ENCODE measurements at regions not wholly inside any gene's neighbourhood (a gene's known extent, or its start where the extent isn't known, plus 50 kb on each side); places are given as distances from the start of the nearest gene placed in this dataset.

GRCh38 chr4:157880761-157881160 lies 292.1 kb downstream of the GASK1B start:
- TF ChIP-seq, protein P1, sequence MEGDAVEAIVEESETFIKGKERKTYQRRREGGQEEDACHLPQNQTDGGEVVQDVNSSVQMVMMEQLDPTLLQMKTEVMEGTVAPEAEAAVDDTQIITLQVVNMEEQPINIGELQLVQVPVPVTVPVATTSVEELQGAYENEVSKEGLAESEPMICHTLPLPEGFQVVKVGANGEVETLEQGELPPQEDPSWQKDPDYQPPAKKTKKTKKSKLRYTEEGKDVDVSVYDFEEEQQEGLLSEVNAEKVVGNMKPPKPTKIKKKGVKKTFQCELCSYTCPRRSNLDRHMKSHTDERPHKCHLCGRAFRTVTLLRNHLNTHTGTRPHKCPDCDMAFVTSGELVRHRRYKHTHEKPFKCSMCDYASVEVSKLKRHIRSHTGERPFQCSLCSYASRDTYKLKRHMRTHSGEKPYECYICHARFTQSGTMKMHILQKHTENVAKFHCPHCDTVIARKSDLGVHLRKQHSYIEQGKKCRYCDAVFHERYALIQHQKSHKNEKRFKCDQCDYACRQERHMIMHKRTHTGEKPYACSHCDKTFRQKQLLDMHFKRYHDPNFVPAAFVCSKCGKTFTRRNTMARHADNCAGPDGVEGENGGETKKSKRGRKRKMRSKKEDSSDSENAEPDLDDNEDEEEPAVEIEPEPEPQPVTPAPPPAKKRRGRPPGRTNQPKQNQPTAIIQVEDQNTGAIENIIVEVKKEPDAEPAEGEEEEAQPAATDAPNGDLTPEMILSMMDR (IDR thresholded peaks at IDR 0.05; ENCODE audit: control extremely low read depth, extremely low read depth, low read depth, missing control alignments) = no peak
- POLR2A ChIA-PET = no interaction called here
- CTCF ChIA-PET = no interaction called here
- no peak for DNase-seq (ENCODE audit: extremely low spot score)

DNA sequence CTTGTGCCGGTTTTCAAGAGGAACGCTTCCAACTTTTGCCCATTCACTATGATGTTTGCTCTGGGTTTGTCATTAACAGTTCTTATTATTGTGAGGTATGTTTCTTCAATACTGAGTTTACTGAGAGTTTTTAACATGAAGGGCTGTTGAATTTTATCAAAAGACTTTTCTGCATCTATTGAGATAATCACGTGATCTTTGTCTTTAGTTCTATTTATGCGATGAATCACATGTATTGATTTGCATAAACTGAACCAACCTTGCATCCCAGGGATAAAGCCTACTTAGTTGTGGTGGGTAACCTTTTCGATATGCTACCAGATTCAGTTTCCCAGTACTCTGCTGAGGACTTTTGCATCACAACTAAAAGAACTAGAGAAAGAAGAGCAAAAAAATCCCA lies 318.0 kb downstream of the GASK1B start:
- no peak for DNase-seq (ENCODE audit: extremely low spot score)
- TF ChIP-seq, protein P1 (IDR thresholded peaks at IDR 0.05; ENCODE audit: control extremely low read depth, extremely low read depth, low read depth, missing control alignments) = no peak
- CTCF ChIA-PET = no interaction called here
- POLR2A ChIA-PET = no interaction called here

GRCh38 chr4:157840648-157841047 lies 332.2 kb downstream of the GASK1B start:
- no peak for DNase-seq (ENCODE audit: extremely low spot score)
- TF ChIP-seq, protein P1 (IDR thresholded peaks at IDR 0.05; ENCODE audit: control extremely low read depth, extremely low read depth, low read depth, missing control alignments) = no peak
- ChIA-PET POLR2A (no interaction called here), CTCF (no interaction called here)

- ChIA-PET POLR2A (no interaction called here), CTCF (no interaction called here)
- DNase-seq (ENCODE audit: extremely low spot score) = no peak
- TF ChIP-seq, protein P1 (IDR thresholded peaks at IDR 0.05; ENCODE audit: control extremely low read depth, extremely low read depth, low read depth, missing control alignments) = no peak
Measured at GRCh38 chr4:157840034-157840433, 332.8 kb downstream of the GASK1B start.

DNA sequence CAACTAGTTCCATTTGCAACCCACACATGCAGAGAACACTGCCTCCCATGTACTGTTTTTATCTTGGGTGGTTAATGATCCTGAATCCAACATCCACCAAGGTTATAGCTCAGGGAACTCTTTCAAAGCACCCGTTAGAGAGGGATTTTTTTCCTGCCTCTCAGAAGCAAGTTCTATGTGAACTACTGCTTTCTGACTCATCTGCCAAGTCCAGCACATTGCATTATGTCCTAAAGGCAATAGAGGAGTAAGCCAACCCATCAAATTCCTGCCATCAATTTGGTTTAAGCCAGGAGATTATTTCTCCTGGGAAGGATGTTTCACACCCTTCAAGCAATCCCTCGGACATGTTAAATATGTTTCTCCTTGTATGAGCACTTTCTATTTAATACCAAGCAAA lies 334.5 kb downstream of the GASK1B start:
- TF ChIP-seq, protein P1 (IDR thresholded peaks at IDR 0.05; ENCODE audit: control extremely low read depth, extremely low read depth, low read depth, missing control alignments) = no peak
- ChIA-PET CTCF (no interaction called here), POLR2A (no interaction called here)
- DNase-seq (ENCODE audit: extremely low spot score) = no peak

DNA sequence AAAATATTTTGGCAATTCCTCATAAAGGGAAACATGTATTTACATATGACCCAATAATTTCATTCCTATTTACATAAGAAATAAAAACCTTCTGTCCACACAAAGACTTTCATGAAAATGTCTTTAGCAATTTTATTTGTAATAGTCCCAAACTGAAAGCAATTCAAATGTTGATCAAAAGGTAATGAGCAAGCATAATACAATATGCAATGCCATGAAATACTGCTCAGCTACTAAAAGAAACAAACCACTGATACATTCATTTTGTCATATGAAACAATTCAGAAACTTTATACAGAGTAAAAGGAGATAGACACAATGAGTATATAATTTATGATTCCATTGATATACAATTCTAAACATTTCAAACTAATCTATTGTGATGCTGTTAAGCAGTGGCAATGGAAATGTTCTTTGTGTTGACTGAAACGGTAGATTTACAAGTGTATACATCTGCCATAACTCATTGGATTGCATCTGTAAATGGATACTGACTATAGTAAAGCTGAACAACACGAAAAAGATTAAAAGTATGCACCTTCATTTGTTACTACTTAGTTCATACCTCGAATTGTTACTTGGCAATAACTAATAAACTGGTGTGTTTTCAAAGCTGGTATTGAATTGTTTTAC lies 335.6 kb downstream of the GASK1B start:
- DNase-seq (ENCODE audit: extremely low spot score) = no peak
- ChIA-PET CTCF (interaction anchor here (1.8 kb wide), 1 partner anchor 10 kb away, joined by 6 read pairs; no protein-coding TSS in a partner anchor), POLR2A (no interaction called here)
- TF ChIP-seq, protein P1 (IDR thresholded peaks at IDR 0.05; ENCODE audit: control extremely low read depth, extremely low read depth, low read depth, missing control alignments) = no peak

GRCh38 chr4:157832596-157832995 lies 340.2 kb downstream of the GASK1B start:
- no peak for DNase-seq (ENCODE audit: extremely low spot score)
- ChIA-PET CTCF (no interaction called here), POLR2A (no interaction called here)
- TF ChIP-seq, protein P1 (IDR thresholded peaks at IDR 0.05; ENCODE audit: control extremely low read depth, extremely low read depth, low read depth, missing control alignments) = no peak

All from GM10248 (cell line).